ENCODE measurements at regions not wholly inside any gene's neighbourhood (a gene's known extent, or its start where the extent isn't known, plus 50 kb on each side); places are given as distances from the start of the nearest gene placed in this dataset.

GRCh38 chr2:2875296-2875695 is 502.3 kb downstream of the EIPR1 start:
- H3K4me3 Mint-ChIP-seq: no peak overlapping the region
- H3K4me1 Mint-ChIP-seq: peaks cover 11% of the 10 kb centered on the region
- DNase-seq: no peak
- CTCF ChIA-PET: no interaction called here
- no peaks in the 10 kb centered on the region for H3K9me3 Mint-ChIP-seq
- POLR2A ChIA-PET: no interaction called here
- H3K27me3 Mint-ChIP-seq: no peaks in the 10 kb centered on the region
- intact Hi-C loops (cut with micrococcal nuclease): no loop called here
- no peak overlapping the region for H3K27ac Mint-ChIP-seq
- ATAC-seq (ENCODE audit: low read depth): no peak
- no peaks in the 10 kb centered on the region for H3K36me3 Mint-ChIP-seq (ENCODE audit: low read depth)
- no peak for TF ChIP-seq CTCF (IDR thresholded peaks at IDR 0.05)

GRCh38 chr2:2874805-2875204 is 502.8 kb downstream of the EIPR1 start:
- CTCF ChIA-PET: no interaction called here
- DNase-seq (no peak), ATAC-seq (ENCODE audit: low read depth) (no peak)
- no peak overlapping the region for H3K27ac Mint-ChIP-seq
- H3K27me3 Mint-ChIP-seq: no peaks in the 10 kb centered on the region
- H3K4me1 Mint-ChIP-seq: peaks cover 9% of the 10 kb centered on the region
- TF ChIP-seq CTCF (IDR thresholded peaks at IDR 0.05): no peak
- intact Hi-C loops (cut with micrococcal nuclease): no loop called here
- no peaks in the 10 kb centered on the region for H3K36me3 Mint-ChIP-seq (ENCODE audit: low read depth)
- POLR2A ChIA-PET: no interaction called here
- no peaks in the 10 kb centered on the region for H3K9me3 Mint-ChIP-seq
- no peak overlapping the region for H3K4me3 Mint-ChIP-seq

- intact Hi-C loops (cut with micrococcal nuclease): no loop called here
- ChIA-PET CTCF (no interaction called here), POLR2A (no interaction called here)
- Mint-ChIP-seq H3K27ac (no peak overlapping the region), H3K36me3 (ENCODE audit: low read depth) (no peaks in the 10 kb centered on the region), H3K9me3 (no peaks in the 10 kb centered on the region), H3K4me3 (no peak overlapping the region), H3K4me1 (peaks cover 4% of the 10 kb centered on the region), H3K27me3 (no peaks in the 10 kb centered on the region)
- ATAC-seq (ENCODE audit: low read depth): no peak
- DNase-seq: no peak
- no peak for TF ChIP-seq CTCF (IDR thresholded peaks at IDR 0.05)
Measured at GRCh38 chr2:2874341-2874740, 503.3 kb downstream of the EIPR1 start.

- TF ChIP-seq CTCF (IDR thresholded peaks at IDR 0.05): no peak
- Mint-ChIP-seq H3K27me3 (no peaks in the 10 kb centered on the region), H3K4me3 (no peak overlapping the region), H3K36me3 (ENCODE audit: low read depth) (no peaks in the 10 kb centered on the region), H3K4me1 (no peaks in the 10 kb centered on the region), H3K27ac (no peak overlapping the region), H3K9me3 (no peaks in the 10 kb centered on the region)
- ChIA-PET POLR2A (no interaction called here), CTCF (no interaction called here)
- ATAC-seq (ENCODE audit: low read depth) (no peak), DNase-seq (no peak)
- intact Hi-C loops (cut with micrococcal nuclease): no loop called here
Measured at GRCh38 chr2:2873450-2873811, 504.2 kb downstream of the EIPR1 start.

GRCh38 chr2:2872713-2873449 is 504.7 kb downstream of the EIPR1 start:
- no peak overlapping the region for H3K27ac Mint-ChIP-seq
- POLR2A ChIA-PET: no interaction called here
- CTCF ChIA-PET: no interaction called here
- no peak for TF ChIP-seq CTCF (IDR thresholded peaks at IDR 0.05)
- no peak for DNase-seq
- no peaks in the 10 kb centered on the region for H3K4me1 Mint-ChIP-seq
- H3K4me3 Mint-ChIP-seq: no peak overlapping the region
- H3K9me3 Mint-ChIP-seq: no peaks in the 10 kb centered on the region
- no peaks in the 10 kb centered on the region for H3K27me3 Mint-ChIP-seq
- no peak for ATAC-seq (ENCODE audit: low read depth)
- intact Hi-C loops (cut with micrococcal nuclease): no loop called here
- H3K36me3 Mint-ChIP-seq (ENCODE audit: low read depth): no peaks in the 10 kb centered on the region
